Inflammatory macrophage treated with lipopolysaccharide for 1 hour (primary cell): ENCODE measurements at regions not wholly inside any gene's neighbourhood (a gene's known extent, or its start where the extent isn't known, plus 50 kb on each side); places are given as distances from the start of the nearest gene placed in this dataset.
"Not testable (repeated sequence)": the region's sequence is repeated elsewhere in the genome, so short reads cannot be mapped to it uniquely, and the experiment has no call there.

Experiments
- DNase-seq, 2 donors: peaks; one replicate each; pipeline ENCODE4 v3.0.0-alpha.2; 2020 to 2022

DNA sequence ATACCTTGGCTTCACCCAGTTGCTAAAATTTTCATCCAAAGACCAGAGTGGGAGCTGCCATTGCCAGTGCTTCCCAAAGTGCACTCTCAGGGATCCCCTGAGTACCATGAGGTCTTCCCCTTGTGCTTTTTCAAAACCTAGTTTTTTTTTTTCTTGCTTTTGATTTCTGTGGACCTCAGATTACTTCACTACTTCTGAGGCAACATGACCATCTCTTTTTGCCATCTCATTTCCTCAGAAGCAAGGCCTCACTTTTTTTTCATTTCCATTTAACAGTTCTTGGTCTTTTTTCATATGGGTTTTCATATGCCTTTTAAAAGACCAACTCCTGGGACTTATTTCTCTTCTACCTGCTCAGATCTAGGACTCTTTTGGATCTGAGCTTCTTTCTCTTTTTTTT lies 64.1 kb upstream of the MMS22L start:
- peak; percentile 13 to 18 for DNase-seq

DNA sequence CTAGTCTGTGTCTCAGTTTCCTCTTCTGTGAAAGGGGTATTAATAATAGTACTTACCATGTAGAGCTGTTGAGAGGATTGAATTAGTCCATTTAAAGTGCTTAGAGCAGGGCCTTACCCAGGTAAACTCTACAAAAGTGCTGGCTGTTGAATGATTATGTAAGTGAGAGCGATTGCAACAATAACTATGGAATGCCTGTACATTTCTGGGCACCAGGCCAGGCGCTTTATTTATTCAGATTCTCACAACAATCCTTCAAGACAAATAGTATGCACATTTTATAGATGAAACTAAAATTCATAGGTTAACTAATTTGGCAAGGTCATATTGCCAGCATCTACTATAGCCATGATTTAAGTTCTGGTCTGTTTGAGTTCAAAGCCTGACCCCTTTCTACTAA lies 78.3 kb upstream of the MMS22L start:
- no peak for DNase-seq

DNA sequence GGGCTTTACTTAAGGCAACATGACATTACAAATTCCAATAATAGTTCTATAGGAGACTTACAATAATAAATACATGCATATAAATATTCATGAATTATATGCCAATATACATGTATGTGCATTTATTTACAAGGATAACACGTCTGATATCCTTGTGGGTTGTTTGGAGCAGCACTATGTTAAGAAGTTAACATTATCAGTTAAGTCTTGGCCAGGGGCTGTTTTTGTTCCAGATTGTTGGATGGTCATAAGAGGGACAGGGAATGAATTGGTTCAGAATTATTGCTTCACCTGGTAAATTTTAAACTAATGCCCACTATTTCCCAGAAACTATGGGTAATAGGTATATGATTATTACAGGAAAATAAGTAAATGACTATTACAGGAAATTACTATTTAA lies 81.3 kb upstream of the MMS22L start:
- no peak for DNase-seq

DNA sequence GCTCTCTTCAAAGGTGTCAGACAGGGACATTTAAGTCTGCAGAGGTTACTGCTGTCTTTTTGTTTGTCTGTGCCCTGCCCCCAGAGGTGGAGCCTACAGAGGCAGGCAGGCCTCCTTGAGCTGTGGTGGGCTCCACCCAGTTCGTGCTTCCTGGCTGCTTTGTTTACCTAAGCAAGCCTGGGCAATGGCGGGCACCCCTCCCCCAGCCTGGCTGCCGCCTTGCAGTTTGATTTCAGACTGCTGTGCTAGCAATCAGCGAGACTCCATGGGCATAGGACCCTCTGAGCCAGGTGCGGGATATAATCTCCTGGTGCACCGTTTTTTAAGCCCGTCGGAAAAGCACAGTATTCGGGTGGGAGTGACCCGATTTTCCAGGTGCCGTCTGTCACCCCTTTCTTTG lies 99.1 kb upstream of the MMS22L start:
- DNase-seq: not testable (repeated sequence)

DNA sequence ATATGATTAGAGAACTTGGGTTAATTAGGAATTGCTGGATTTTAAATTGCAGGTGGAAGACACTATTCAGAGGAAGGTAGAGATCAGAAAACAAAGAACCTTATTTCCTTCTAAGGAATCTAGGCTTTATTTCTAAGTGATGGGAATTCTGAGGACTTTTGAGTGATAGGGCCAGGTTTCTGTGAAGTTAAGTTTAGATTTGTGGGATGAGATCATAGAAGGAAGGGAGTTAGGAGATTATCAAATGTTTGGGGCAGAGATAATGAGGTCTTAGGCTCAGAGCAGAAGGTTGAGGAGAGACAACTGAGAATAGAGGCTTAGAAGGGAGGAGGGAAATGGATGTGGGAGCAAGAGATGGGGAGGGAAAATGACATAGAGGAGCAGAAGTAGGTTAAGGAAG lies 109.7 kb upstream of the MMS22L start:
- no peak for DNase-seq

DNA sequence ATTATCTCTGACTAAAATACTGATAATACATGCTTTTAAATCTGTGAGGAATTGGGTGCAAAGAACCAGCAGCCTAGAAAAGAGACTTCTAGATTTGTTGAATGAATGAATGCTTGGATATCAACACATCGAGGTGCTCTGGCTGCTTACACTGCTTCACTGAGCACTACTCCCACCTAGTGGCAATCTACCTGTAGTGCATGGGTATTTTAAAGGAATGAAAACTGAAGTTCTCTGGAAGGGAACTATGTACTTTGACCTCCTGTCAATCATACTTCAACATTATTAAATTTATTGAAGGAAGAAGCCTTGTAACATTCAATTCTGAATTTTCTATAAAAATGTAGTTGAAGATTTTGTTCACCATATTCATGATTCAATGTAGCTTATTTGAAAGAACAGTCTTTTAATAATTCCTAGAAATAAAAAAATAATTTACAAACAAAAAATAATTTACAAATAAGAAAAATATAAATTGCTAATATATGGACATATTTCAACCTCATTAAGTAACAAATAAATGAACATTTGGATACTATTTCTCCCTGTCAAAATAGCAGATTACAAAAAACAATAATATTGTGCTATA lies 111.2 kb upstream of the MMS22L start:
- peak; percentile 48 to 88 for DNase-seq

DNA sequence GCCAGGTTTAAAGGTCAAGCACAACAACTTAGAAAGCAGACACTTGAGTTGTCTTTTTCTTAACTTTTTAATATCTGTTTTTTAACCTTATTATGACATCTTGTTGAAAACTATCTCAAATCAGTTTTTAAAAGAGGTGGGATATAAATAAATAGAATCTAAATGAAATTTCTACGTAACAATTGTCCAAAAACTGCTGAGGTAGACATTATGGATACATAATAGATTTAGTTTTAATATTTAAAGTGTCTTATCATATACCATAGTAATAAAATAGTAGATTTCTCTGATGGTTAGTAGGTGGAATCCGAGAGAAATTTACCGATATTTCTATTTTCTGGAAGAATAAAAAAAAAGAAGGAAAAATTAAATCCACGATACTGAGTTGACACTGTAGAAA lies 113.9 kb upstream of the MMS22L start:
- no peak for DNase-seq

DNA sequence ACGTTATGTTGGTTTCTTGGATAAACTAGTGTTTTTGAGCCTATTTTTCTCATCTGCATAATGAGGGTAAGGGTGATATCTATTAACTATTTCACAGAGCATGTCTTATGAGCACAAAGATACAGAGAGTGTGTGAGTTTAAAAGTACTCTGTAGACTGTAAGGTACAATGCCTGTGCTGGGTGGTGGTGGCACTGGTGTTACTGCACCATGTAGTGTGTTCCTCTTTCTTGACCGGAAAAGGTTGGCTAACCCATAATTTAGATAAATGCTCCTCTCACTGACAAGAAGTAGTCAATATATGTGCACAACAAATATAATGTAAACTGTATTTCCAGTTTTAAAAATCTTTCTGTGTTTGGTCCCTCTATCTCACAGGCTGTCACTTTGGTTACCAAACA lies 116.2 kb upstream of the MMS22L start:
- DNase-seq: no peak

DNA sequence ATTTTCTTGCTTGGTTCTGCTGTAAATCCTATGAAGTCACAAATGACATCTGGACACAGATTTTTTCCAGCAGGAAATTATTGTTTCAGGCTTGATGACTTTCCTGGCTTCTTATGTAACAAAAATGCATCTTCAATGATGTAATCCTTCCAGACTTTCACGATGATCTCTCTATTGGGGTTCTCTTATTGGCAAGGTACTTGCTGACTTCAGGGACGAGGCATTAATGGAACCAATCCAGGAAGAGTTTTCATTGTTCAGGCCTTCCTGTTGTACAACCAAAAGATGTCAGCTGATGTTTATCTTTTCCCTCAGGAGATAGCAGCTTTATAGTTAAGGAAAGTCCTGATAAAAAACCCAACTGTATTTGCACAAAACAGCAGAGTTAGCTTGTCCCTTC lies 118.5 kb upstream of the MMS22L start:
- DNase-seq: no peak

DNA sequence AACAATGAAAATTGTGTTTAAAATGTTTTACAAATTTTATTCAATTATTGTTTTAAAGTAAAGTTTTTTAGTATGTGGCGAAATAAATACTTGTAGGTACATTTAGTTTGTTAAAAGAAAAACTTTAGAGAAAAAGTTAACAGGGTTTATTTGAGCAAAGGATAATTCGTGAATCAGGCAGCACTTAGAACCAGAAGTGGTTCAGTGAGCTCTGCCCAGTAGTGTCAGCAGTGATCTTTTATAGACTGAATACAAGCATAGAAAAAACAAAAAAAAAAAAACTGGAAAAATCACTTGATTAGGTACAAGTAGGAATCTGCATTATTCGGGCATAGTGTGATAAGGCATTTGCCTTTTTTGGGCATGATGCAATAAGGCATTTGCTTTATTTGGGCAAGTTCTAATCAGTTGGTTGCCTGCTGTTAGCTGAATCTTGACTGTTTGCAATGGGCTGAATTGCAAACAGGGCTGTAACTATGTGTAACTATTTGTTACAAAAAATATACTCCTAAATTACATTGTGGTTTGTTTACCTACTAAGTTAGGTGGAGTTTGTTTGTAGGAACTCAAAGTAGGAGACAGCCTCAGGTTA lies 122.9 kb upstream of the MMS22L start:
- no peak for DNase-seq

DNA sequence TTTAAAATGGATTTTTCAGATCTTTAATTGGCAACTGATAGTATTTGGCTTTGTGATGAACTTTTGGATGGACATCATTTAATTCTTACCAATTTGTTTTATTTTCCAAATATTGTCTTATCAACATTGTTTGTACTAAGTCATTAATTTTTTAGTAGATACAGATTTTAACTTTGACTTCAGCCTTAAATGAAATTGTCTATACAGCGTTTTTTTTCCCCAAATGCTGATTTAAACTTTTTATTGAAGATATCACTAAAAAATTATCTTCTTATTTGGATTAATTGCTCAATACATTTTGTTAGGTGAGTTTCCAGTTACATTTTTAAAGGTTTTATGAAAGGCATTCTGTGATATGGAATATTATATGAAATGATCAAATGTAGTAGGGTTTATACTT lies 123.6 kb upstream of the MMS22L start:
- no peak for DNase-seq

DNA sequence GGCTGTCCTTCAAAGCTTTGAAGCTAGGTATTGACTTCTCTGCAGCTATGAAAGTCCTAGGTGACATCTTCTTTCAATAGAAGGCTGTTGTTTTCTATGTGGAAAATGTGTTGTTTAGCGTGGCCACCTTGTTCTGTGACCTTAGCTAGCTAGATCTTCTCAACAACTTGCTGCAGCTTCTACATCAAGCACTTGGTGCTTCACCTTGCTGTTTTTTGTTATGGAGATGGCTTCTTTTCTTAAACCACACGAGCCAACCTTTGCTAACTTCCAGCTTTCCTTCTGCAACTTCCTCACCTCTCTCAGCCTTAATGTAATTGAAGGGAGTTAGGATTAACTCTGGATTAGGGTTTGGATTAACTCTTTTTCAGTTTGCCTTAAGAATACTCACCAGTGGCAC lies 128.6 kb upstream of the MMS22L start:
- no peak for DNase-seq

DNA sequence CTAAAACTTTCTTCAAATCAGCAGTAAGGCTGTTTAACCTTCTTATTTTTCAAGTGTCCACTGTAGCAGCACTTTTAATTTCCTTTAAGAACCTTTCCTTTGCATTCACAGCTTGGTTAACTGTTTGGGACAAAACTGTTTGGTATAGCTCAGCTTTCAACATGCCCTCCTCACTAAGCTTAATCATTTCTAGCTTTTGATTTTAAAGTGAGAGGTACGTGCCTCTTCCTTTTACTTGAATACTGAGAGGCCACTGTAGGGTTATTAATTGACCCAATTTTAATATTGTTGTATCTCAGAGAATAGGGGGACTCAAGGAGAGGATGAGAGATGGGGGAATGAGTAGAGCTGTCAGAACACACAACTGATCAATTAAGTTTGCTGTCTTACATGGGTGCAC lies 129.5 kb upstream of the MMS22L start:
- no peak for DNase-seq

DNA sequence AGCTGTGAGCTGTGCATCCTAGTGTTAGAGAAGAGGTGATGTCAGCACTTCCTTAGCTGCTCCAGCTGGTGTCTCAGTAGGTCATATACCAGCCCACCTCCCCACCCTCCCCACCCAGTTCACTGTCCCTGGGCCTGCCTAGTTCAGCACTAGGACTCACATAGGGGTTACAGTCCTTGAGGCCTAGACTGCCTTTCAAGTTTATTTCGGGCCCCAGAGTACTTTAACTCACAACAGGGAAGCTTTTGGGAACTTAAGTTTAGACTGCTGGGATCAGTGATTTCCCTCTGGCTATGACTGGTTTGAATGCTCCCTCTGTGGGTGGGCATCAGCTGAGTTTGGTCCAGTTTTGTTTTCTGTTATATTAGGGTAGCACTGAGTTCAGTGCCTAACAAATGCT lies 139.2 kb upstream of the MMS22L start:
- DNase-seq: no peak

DNA sequence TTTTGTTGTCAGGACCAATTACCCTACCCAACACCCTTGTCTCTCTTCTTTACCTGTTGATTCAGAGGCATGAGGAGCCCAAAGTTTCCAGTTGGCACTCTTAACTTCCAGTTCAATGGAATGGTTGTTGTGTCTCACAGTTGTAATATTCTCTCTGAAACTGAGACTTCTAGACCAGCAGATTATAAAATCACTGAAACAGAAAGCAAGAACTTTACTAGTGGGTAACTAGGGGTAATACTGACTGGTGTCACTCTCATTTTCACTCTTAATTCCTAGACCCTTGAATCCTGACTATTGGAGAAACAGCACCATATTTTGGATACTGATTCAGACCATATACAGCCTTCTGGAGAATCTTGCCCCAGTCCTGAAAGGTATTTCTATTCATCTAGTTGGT lies 140.2 kb upstream of the MMS22L start:
- no peak for DNase-seq

DNA sequence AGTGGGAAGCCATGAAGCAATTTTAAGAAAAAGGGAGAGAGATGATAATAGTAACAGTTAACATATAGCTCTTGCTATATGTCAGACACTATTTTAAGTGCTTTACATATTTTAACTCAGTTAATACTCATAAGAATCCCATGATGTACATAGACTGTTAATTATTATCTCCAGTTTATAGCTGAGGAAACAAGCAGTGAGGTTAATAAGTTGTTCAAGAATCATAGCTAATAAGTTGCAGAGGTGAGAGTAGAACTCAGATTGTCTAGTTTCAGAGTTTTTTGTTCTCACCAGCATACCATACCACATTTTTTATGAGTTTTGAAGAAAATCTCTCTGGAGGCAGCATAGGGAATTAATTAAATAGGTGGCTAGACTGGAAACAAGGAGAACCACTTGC lies 144.6 kb upstream of the MMS22L start:
- DNase-seq: no peak

DNA sequence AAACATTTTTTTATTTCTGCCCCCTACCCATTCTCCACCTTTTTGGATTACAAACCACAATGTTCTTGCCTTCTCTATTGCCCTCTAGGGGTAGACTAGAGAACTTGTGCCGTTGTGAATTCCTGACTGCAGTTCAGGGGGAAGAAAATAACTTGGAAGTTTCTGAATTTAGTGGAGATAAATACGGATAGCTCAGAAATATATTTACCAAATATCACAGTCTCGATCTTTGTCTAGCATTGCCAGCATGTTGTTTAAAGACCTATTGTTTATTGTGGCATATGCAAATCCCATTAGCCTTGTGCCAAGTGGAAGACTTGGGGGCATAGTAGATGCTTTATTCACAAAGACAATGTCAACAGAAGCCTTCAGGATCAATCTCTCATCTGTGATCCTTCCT lies 154.1 kb upstream of the MMS22L start:
- peak in 1 of 2 donors; percentile 10 for DNase-seq

DNA sequence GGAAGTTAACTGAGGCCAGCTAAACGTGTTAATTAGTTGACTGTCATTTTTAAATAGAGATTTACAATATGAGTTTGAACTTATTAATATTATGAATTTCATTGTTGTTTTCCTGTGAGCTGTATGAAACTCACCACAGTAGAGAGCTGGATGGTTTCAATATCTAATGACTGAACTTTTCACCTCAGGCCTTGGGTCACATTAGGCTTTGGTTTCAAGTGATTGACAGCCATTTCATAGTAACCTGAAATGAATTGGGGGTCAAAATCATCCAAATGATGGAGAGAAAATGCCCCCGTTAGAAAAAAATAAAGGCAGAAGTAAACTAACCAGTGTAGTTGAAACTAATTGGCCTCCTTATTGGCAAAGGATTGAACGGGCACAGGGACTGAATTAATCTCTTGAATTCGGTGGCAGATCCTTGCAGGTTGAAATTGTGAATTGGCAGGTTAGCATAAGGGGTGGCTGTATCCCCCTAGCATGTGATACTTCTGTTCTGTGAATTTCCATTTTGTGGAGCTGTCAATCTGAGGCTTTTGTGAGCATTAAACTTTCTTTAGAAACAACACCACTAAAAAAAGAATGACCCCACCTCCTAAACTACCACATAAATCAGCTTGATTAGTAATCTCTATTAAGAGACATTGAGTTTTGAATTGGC lies 155.1 kb upstream of the MMS22L start:
- no peak for DNase-seq

DNA sequence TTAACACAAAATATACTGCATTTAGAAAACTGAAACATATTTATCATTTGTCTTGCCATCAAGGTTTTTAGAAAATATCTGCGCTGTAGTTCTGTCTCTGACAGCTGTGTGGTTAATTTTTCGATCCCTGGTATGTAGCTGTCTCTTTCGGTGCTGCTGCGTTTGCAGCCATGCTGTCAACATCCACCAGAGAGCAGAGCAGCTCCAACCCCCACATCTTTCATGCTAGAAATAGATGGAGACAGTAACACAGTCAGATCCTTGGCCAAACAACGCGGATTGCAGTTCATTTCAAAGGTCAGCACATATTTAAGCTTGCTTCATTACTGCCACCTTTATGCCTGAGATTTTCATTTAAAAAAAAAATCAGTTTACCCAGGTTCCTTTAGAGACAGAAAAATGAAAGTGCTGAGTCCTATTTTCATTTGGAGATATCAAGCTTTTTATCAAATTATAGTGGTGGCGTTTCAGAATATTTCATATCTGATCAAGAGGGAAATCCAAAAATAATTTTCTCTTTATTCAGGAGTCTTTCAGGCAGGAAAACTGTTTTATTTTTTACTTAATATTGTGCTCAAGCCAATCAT lies 157.7 kb upstream of the MMS22L start:
- no peak for DNase-seq

DNA sequence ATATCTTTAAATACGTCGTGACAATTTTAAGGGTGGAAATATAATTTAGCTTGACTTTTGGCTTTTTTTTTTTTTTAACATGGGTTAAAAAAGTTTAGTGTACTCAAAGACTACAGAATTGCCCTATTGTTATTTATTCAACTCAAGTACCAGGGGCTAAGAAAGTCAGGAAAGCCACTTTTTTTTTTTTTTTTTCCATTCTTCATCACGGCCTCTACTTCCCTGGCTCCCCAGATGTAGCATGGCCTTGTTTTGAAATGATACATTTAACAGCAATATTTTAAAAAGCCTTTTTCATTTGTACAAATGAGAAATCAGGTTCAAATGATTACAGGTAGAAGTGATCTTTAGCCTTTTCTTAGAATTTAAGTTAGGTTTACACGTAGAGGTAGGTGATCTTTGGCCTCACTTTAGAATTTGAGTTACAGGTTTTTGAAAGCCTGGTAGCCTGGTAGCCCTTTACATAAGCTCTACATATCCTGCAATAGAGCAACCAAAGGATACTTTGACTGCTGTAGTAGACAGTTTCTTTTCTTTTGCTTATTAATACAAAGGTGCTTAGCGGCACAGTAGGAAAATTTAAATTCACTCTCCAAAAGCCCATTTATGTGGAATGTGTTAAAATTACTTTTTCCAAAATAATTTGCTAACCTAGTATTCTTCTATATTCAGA lies 160.5 kb upstream of the MMS22L start:
- no peak for DNase-seq

DNA sequence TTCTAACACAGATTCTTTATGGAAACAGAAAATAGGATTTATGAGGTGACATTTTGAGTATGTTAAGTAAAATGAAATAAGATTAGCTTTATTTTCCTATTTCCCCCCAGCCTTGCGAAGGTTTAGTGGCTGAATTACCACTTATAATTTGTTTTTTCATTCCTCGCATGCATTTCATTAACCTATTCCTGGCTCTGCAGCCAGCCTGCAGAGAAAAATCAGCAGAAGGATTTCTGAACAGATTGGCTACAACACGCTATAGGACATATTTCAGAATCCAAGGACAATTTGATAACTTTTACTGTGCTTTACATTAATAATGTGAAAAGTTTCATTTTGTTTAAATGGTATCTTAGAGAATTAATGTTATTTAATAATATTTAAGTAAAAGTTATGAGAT lies 162.4 kb upstream of the MMS22L start:
- no peak for DNase-seq

DNA sequence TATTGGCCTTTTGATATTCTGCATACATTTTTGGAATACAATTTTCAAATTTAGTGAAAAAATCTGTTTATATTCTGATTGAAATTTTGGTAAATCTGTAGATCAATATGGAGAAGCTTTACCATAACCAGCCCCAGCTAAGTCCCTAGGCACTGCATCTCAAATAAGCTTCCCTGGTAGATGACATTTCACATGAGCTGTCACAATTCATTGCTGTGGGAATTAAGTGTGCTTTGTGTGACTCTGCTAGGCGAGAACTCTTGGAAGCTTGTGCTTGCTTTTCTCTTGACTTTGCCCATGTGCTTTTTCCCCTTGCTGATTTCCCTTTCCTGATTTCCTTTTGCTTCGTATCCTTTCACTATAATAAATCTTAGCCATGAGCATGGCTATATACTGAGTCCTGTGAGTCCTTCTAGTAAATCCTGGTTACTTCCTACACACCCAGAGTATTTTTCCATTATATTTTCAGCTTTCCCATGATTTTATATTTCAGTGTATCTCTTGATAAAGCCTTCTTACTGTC lies 166.5 kb upstream of the MMS22L start:
- no peak for DNase-seq

DNA sequence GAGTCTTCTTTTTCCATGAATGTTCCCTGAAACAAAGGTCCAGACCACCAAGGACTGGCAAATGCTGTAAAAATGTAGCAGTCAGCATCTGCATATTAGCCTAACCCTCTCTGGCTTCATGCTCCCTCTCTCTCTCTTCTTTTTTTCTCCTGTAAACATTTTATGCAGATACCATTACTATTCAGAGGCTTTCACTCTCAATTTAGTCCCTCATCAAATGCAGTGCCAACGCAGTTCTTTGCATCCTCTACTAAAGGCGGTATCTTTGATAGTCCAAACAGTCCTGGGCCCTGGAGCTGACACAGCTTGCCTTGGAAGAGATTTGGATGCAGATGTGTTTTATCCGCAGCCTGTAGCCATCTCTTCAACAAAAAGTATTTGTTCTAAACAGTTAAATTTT lies 167.1 kb upstream of the MMS22L start:
- DNase-seq: no peak

DNA sequence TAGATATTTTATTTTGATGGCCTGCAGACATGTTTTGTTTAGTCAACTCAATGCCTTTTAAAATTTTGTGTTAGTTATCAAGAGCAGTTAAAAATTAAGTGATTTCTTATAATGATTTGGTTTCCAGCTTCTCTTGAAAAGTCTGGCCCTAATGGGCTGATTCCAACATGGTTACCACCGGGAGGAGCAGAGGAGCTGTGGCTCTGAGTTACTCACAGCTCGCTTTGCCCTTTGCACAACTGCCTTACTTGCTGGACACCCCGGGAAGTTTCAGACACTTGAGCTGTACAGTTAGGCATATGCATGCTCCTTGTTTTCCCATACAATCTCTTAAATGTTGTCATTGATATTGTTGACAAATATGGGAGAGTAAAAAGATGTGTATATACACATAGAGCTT lies 173.1 kb upstream of the MMS22L start:
- no peak for DNase-seq
